A549 (cell line): ENCODE measurements at regions not wholly inside any gene's neighbourhood (a gene's known extent, or its start where the extent isn't known, plus 50 kb on each side); places are given as distances from the start of the nearest gene placed in this dataset.

Experiments
- ATAC-seq, 2 experiments: fragments of 200-7000 bp in 1 of 2; fragments of >200 bp in 1 of 2; cut with Nextera tagmentation in 1 of 2; cut with Tn5 transposase in 1 of 2; 3 replicates each; pipeline versions ENCODE4 v1.8.0 to v1.9.1; 2018 to 2020; ENCODE audit warnings: mild to moderate bottlenecking in 1 of 2, moderate library complexity in 1 of 2
- CTCF ChIA-PET: fragments of 300-600 bp; sonication (Branson Sonifier 250); formaldehyde crosslinking; extraction: SDS; loops from one replicate; lab custom pipeline; 2021; ENCODE audit warnings: antibody characterized with exemption, inconsistent platforms; lab: Yijun Ruan, JAX
- POLR2A ChIA-PET: fragments of 350-600 bp; formaldehyde crosslinking; extraction: SDS; loops from one replicate; lab custom pipeline; 2021; ENCODE audit warnings: antibody characterized with exemption, inconsistent platforms; lab: Yijun Ruan, JAX
- DNase-seq, 2 experiments: peaks; one replicate each; pipeline versions ENCODE4 v3.0.0 to v3.0.0-alpha.2; 2011 to 2016; ENCODE audit warnings: low read depth in 1 of 2, low spot score in 1 of 2
- FAIRE-seq: peaks from 2 replicates; lab custom pipeline; 2011; peaks lifted over from hg19 to GRCh38; lab: Jason Lieb, UNC
- H3K27ac ChIP-seq, 2 experiments: fragments of >200 bp; sonication (Bioruptor Twin); formaldehyde crosslinking; 3 replicates each; pipeline ENCODE4 v1.5.1; 2016 to 2017
- H3K4me1 ChIP-seq: fragments of >200 bp; sonication (Bioruptor Twin); formaldehyde crosslinking; 3 replicates; pipeline ENCODE4 v1.6.1; 2016
- H3K4me2 ChIP-seq: fragments of >200 bp; sonication (Bioruptor Twin); formaldehyde crosslinking; 3 replicates; pipeline ENCODE4 v1.6.1; 2016
- H3K4me3 ChIP-seq: fragments of >200 bp; sonication (Bioruptor Twin); formaldehyde crosslinking; 3 replicates; pipeline ENCODE4 v1.5.1; 2016
- H3K9me3 ChIP-seq: fragments of >200 bp; sonication (Bioruptor Twin); formaldehyde crosslinking; 3 replicates; pipeline ENCODE4 v1.6.1; 2016
- CEBPB ChIP-seq, 2 experiments: fragments of >200 bp in 1 of 2; sonication (Bioruptor Twin) in 1 of 2; formaldehyde crosslinking in 1 of 2; IDR thresholded peaks; 2 replicates each; pipeline ENCODE4 v1.6.1; 2012 to 2016
- EHF ChIP-seq: fragments of 250-450 bp; sonication (Bioruptor Pico); IDR thresholded peaks from 2 replicates; pipeline ENCODE4 v1.5.0; 2020; ENCODE audit warnings: mild to moderate bottlenecking
- EHMT2 ChIP-seq: fragments of 200-600 bp; sonication (generic); IDR thresholded peaks from 2 replicates; pipeline ENCODE4 v1.6.1; 2016; ENCODE audit warnings: antibody characterized with exemption, low read depth, mild to moderate bottlenecking, moderate library complexity
- FOSL2 ChIP-seq, 2 experiments: fragments of 450-650 bp in 1 of 2; fragments of >200 bp in 1 of 2; sonication (Bioruptor Twin) in 1 of 2; formaldehyde crosslinking; IDR thresholded peaks; 2 replicates each; pipeline versions ENCODE4 v1.5.0 to v1.6.1; 2016 to 2020; ENCODE audit warnings: mild to moderate bottlenecking in 1 of 2, moderate library complexity in 1 of 2
- GATA3 ChIP-seq: IDR thresholded peaks from 2 replicates; pipeline ENCODE4 v1.6.1; 2012; ENCODE audit warnings: borderline replicate concordance
- HDAC2 ChIP-seq: fragments of 200-600 bp; sonication (generic); IDR thresholded peaks from 2 replicates; pipeline ENCODE4 v1.6.1; 2016
- HEYL ChIP-seq: fragments of 250-450 bp; sonication (Bioruptor Pico); IDR thresholded peaks from 2 replicates; pipeline ENCODE4 v1.8.0; 2021; ENCODE audit warnings: mild to moderate bottlenecking, moderate library complexity
- HOXB13 ChIP-seq: fragments of 250-450 bp; sonication (Bioruptor Pico); IDR thresholded peaks from 2 replicates; pipeline ENCODE4 v1.5.0; 2020; ENCODE audit warnings: low read depth, mild to moderate bottlenecking, moderate library complexity
- KDM5A ChIP-seq: fragments of 200-600 bp; sonication (generic); IDR thresholded peaks from 2 replicates; pipeline ENCODE4 v1.6.1; 2016; ENCODE audit warnings: antibody characterized with exemption, mild to moderate bottlenecking
- MYC ChIP-seq: IDR thresholded peaks from 2 replicates; pipeline ENCODE4 v1.6.1; 2012; ENCODE audit warnings: mild to moderate bottlenecking, inconsistent platforms, low read length, improper control_type of control experiment, borderline replicate concordance
- NPAS2 ChIP-seq: fragments of 250-450 bp; sonication (Bioruptor Pico); IDR thresholded peaks from 2 replicates; pipeline ENCODE4 v1.8.0; 2022; ENCODE audit warnings: mild to moderate bottlenecking, moderate library complexity, borderline replicate concordance
- POLR2AphosphoS2 ChIP-seq: conservative IDR thresholded peaks from 2 replicates; pipeline ENCODE4 v1.6.1; 2012; ENCODE audit warnings: low read length, improper control_type of control experiment, inconsistent platforms
- RNF2 ChIP-seq: fragments of 200-600 bp; sonication (generic); IDR thresholded peaks from 2 replicates; pipeline ENCODE4 v1.6.1; 2016; ENCODE audit warnings: low read depth, mild to moderate bottlenecking, antibody characterized with exemption, moderate library complexity, borderline replicate concordance
- SMC3 ChIP-seq: fragments of >200 bp; sonication (Bioruptor Twin); formaldehyde crosslinking; IDR thresholded peaks from 3 replicates; pipeline ENCODE4 v1.6.1; 2018; ENCODE audit warnings: inconsistent platforms
- SREBF2 ChIP-seq: fragments of 450-650 bp; IDR thresholded peaks from 2 replicates; pipeline ENCODE4 v1.6.1; 2014; ENCODE audit warnings: mild to moderate bottlenecking, moderate library complexity
- TP53 ChIP-seq: fragments of 250-450 bp; sonication (Bioruptor Pico); IDR thresholded peaks from 2 replicates; pipeline ENCODE4 v1.5.0; 2021; ENCODE audit warnings: mild to moderate bottlenecking, moderate library complexity
- ZFP36 ChIP-seq: fragments of 450-650 bp; IDR thresholded peaks from 2 replicates; pipeline ENCODE4 v1.6.1; 2014; ENCODE audit warnings: borderline replicate concordance; ENCODE audit not compliant: partially characterized antibody
- ZSCAN20 ChIP-seq: fragments of 250-450 bp; sonication (Bioruptor Pico); IDR thresholded peaks from 2 replicates; pipeline ENCODE4 v1.8.0; 2022; ENCODE audit warnings: mild to moderate bottlenecking, moderate library complexity
- WGBS: methylation state at CpG from one replicate; pipeline ENCODE4 v1.1.6; 2017; ENCODE audit errors: missing lambda C conversion rate; 5-methylcytosine and 5-hydroxymethylcytosine counted together
- TF ChIP-seq, protein P1 (sequence below): IDR thresholded peaks from 2 replicates; pipeline ENCODE4 v1.6.1; 2012
- TF ChIP-seq, protein P2 (sequence below): fragments of 200-600 bp; sonication (generic); IDR thresholded peaks from 2 replicates; pipeline ENCODE4 v1.6.1; 2016; ENCODE audit warnings: antibody characterized with exemption, mild to moderate bottlenecking, moderate library complexity
- TF ChIP-seq, protein P3 (sequence below): fragments of >200 bp; sonication (Bioruptor Twin); formaldehyde crosslinking; IDR thresholded peaks from 2 replicates; pipeline ENCODE4 v1.6.1; 2016
- TF ChIP-seq, protein P4 (sequence below): IDR thresholded peaks from 2 replicates; pipeline ENCODE4 v1.6.1; 2012; ENCODE audit warnings: low read depth, borderline replicate concordance
- TF ChIP-seq, protein P5 (sequence below): fragments of 450-650 bp; IDR thresholded peaks from 2 replicates; pipeline ENCODE4 v1.6.1; 2014; ENCODE audit warnings: antibody characterized with exemption

DNA sequence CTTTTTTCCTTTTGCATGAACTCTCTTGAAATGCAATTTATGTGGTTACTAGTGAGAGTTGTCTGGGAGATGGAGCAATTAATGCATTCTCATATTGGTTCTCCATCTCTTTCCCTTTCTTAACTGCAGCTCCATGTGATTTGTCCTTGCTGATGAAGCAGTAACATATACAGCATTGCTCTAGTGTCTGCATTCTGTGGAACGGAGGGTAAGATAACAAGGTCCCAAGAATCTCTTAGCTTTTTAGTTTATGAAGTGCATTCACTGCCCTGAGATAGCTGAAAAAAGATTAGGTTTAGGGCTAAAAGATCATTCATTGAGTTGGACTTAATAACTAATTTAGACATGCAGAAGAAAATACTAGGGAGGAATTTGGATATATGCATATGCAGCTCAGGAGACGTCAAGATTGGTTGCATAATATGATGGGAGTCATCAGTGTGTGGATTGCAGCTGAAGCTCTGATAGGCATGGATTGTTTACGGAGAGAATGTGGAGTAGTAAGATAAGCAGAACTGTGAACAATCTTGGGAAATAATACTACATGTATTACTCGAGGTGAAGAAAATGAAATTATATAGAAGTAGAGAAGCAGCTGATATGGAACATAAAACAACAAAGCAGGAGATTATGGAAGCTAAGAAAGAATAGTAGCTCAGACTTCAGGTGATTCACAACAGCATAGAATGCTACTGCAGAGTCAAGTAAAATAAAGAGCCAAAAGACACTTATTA, 404.7 kb downstream of the ARL4A start:
- no peak overlapping the region for H3K4me2 ChIP-seq
- CTCF ChIA-PET = interaction anchor here (2.5 kb wide), 1 partner anchor 405 kb away, joined by 7 read pairs; the partner anchor contains the start of gene ARL4A

DNA sequence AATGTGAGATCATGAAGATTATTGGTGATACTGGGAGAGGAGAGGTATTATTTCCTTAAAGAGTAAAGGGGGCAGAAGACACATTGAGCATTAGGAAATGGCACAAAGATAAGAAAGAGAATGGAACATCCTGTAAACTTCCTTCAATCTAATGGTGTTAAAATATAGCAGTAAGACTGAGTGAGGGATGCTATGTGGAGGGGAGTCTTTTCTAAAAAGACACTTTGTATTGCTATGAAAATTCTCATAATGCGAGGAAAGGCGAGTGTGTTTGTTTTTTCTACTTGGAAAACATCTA, 405.2 kb downstream of the ARL4A start:
- no peak for DNase-seq
- no peak overlapping the region for H3K4me2 ChIP-seq
- ChIA-PET POLR2A (no interaction called here), CTCF (no interaction called here)
- no peak overlapping the region for H3K27ac ChIP-seq
- FAIRE-seq = no peak
- H3K4me1 ChIP-seq = no peaks in the 10 kb centered on the region
- no peak overlapping the region for H3K4me3 ChIP-seq
- whole genome bisulfite sequencing = 76% methylated on average over 2 of the region's 2 CpGs
- no peaks in the 10 kb centered on the region for H3K9me3 ChIP-seq
- TF ChIP-seq, protein P1, sequence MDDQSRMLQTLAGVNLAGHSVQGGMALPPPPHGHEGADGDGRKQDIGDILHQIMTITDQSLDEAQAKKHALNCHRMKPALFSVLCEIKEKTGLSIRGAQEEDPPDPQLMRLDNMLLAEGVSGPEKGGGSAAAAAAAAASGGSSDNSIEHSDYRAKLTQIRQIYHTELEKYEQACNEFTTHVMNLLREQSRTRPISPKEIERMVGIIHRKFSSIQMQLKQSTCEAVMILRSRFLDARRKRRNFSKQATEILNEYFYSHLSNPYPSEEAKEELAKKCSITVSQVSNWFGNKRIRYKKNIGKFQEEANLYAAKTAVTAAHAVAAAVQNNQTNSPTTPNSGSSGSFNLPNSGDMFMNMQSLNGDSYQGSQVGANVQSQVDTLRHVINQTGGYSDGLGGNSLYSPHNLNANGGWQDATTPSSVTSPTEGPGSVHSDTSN = no peak
- TF ChIP-seq SMC3 = no peak
- TF ChIP-seq EHF (CRISPR knock-in tag) = no peak
- TF ChIP-seq, protein P2, sequence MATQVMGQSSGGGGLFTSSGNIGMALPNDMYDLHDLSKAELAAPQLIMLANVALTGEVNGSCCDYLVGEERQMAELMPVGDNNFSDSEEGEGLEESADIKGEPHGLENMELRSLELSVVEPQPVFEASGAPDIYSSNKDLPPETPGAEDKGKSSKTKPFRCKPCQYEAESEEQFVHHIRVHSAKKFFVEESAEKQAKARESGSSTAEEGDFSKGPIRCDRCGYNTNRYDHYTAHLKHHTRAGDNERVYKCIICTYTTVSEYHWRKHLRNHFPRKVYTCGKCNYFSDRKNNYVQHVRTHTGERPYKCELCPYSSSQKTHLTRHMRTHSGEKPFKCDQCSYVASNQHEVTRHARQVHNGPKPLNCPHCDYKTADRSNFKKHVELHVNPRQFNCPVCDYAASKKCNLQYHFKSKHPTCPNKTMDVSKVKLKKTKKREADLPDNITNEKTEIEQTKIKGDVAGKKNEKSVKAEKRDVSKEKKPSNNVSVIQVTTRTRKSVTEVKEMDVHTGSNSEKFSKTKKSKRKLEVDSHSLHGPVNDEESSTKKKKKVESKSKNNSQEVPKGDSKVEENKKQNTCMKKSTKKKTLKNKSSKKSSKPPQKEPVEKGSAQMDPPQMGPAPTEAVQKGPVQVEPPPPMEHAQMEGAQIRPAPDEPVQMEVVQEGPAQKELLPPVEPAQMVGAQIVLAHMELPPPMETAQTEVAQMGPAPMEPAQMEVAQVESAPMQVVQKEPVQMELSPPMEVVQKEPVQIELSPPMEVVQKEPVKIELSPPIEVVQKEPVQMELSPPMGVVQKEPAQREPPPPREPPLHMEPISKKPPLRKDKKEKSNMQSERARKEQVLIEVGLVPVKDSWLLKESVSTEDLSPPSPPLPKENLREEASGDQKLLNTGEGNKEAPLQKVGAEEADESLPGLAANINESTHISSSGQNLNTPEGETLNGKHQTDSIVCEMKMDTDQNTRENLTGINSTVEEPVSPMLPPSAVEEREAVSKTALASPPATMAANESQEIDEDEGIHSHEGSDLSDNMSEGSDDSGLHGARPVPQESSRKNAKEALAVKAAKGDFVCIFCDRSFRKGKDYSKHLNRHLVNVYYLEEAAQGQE = no peak
- no peak for TF ChIP-seq CEBPB (IDR thresholded peaks at IDR 0.05)
- TF ChIP-seq KDM5A = no peak
- no peak for TF ChIP-seq HEYL (CRISPR knock-in tag)
- no peak for TF ChIP-seq NPAS2 (CRISPR knock-in tag)
- no peak for TF ChIP-seq HOXB13 (CRISPR knock-in tag)
- TF ChIP-seq GATA3 = no peak
- no peak for TF ChIP-seq RNF2
- TF ChIP-seq ZFP36 = no peak
- no peak for TF ChIP-seq TP53 (CRISPR knock-in tag)
- TF ChIP-seq POLR2AphosphoS2 = no peak
- no peak for TF ChIP-seq EHMT2
- TF ChIP-seq MYC = no peak
- TF ChIP-seq, protein P3, sequence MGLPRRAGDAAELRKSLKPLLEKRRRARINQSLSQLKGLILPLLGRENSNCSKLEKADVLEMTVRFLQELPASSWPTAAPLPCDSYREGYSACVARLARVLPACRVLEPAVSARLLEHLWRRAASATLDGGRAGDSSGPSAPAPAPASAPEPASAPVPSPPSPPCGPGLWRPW = no peak
- no peak for ATAC-seq

More for the DNA sequence above, 404.7 kb downstream of the ARL4A start:
- no peak for DNase-seq
- Histone ChIP-seq H3K27ac (no peak overlapping the region), H3K4me1 (no peaks in the 10 kb centered on the region), H3K9me3 (no peaks in the 10 kb centered on the region), H3K4me3 (no peak overlapping the region)
- no peak for FAIRE-seq
- ATAC-seq = no peak
- POLR2A ChIA-PET = no interaction called here
- TF ChIP-seq FOSL2 (IDR thresholded peaks at IDR 0.05) (no peak), FOSL2 (CRISPR knock-in tag; IDR thresholded peaks at IDR 0.05) (no peak), SREBF2 (no peak), HDAC2 (no peak), ZSCAN20 (CRISPR knock-in tag) (no peak)
- TF ChIP-seq, protein P4, sequence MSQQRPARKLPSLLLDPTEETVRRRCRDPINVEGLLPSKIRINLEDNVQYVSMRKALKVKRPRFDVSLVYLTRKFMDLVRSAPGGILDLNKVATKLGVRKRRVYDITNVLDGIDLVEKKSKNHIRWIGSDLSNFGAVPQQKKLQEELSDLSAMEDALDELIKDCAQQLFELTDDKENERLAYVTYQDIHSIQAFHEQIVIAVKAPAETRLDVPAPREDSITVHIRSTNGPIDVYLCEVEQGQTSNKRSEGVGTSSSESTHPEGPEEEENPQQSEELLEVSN = no peak
- TF ChIP-seq, protein P5, sequence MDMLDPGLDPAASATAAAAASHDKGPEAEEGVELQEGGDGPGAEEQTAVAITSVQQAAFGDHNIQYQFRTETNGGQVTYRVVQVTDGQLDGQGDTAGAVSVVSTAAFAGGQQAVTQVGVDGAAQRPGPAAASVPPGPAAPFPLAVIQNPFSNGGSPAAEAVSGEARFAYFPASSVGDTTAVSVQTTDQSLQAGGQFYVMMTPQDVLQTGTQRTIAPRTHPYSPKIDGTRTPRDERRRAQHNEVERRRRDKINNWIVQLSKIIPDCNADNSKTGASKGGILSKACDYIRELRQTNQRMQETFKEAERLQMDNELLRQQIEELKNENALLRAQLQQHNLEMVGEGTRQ = no peak
- WGBS = 64% methylated on average over 4 of the region's 4 CpGs
